Liver (tissue), 8 donors: ENCODE measurements at regions not wholly inside any gene's neighbourhood (a gene's known extent, or its start where the extent isn't known, plus 50 kb on each side); places are given as distances from the start of the nearest gene placed in this dataset.

ENCODE experiments used
- DNase-seq: peaks from one replicate; pipeline ENCODE4 v3.0.0-alpha.2; 2017; ENCODE audit warnings: low spot score
- H3K27ac ChIP-seq, 2 donors: one replicate each; pipeline ENCODE4 v1.7.0; 2013; ENCODE audit warnings: inconsistent platforms in 2 of 2, low read length in 2 of 2, control low read depth in 1 of 2, low read depth in 1 of 2, mild to moderate bottlenecking in 1 of 2
- H3K27me3 ChIP-seq, 4 donors: one replicate each; pipeline versions ENCODE4 v1.6.1 to v1.7.0; 2013; ENCODE audit warnings: low read length in 3 of 4, inconsistent platforms in 1 of 4, mild to moderate bottlenecking in 1 of 4, moderate library complexity in 1 of 4; ENCODE audit not compliant: control insufficient read depth in 4 of 4, insufficient read depth in 4 of 4
- H3K36me3 ChIP-seq, 4 donors: one replicate each; pipeline versions ENCODE4 v1.6.1 to v1.7.0; 2013; ENCODE audit warnings: low read length in 3 of 4, mild to moderate bottlenecking in 3 of 4, low read depth in 1 of 4, moderate library complexity in 1 of 4; ENCODE audit not compliant: control insufficient read depth in 4 of 4, insufficient read depth in 3 of 4
- H3K4me1 ChIP-seq, 4 donors: one replicate each; pipeline versions ENCODE4 v1.6.1 to v1.7.0; 2013; ENCODE audit warnings: low read length in 3 of 4, mild to moderate bottlenecking in 3 of 4, moderate library complexity in 1 of 4; ENCODE audit not compliant: control insufficient read depth in 4 of 4, insufficient read depth in 4 of 4
- H3K4me3 ChIP-seq, 3 donors: one replicate each; pipeline versions ENCODE4 v1.6.1 to v1.7.0; 2013; ENCODE audit warnings: low read length in 3 of 3, control low read depth in 1 of 3, low read depth in 1 of 3, mild to moderate bottlenecking in 1 of 3
- H3K9ac ChIP-seq, 2 donors: one replicate each; pipeline ENCODE4 v1.7.0; 2013; ENCODE audit warnings: low read length in 2 of 2, mild to moderate bottlenecking in 2 of 2, moderate library complexity in 2 of 2, control low read depth in 1 of 2, low read depth in 1 of 2
- H3K9me3 ChIP-seq, 4 donors: one replicate each; pipeline versions ENCODE4 v1.6.1 to v1.7.0; 2013; ENCODE audit warnings: low read length in 3 of 4; ENCODE audit not compliant: control insufficient read depth in 4 of 4
- ATF3 ChIP-seq: IDR thresholded peaks from 2 replicates; pipeline ENCODE4 v1.6.1; 2016; ENCODE audit warnings: antibody characterized with exemption
- CTCF ChIP-seq: fragments of 150-350 bp; IDR thresholded peaks from 2 replicates; pipeline ENCODE4 v1.5.1; 2017; ENCODE audit warnings: improper control_type of control experiment, low read depth, low read length; ENCODE audit not compliant: missing input control
- FOXA1 ChIP-seq: IDR thresholded peaks from 2 replicates; pipeline ENCODE4 v1.6.1; 2016; ENCODE audit warnings: antibody characterized with exemption
- FOXA2 ChIP-seq: IDR thresholded peaks from 2 replicates; pipeline ENCODE4 v1.6.1; 2016; ENCODE audit warnings: antibody characterized with exemption
- GABPA ChIP-seq, 2 donors: IDR thresholded peaks in 1 of 2; conservative IDR thresholded peaks in 1 of 2; 2 replicates each; pipeline ENCODE4 v1.6.1; 2016; ENCODE audit warnings: antibody characterized with exemption in 2 of 2, mild to moderate bottlenecking in 1 of 2, moderate library complexity in 1 of 2
- HNF4A ChIP-seq, 2 donors: conservative IDR thresholded peaks; 2 replicates each; pipeline ENCODE4 v1.6.1; 2016; ENCODE audit warnings: antibody characterized with exemption in 2 of 2, mild to moderate bottlenecking in 2 of 2
- JUND ChIP-seq, 2 donors: IDR thresholded peaks; 2 replicates each; pipeline ENCODE4 v1.6.1; 2016; ENCODE audit warnings: antibody characterized with exemption in 2 of 2
- MAX ChIP-seq: IDR thresholded peaks from 2 replicates; pipeline ENCODE4 v1.6.1; 2016; ENCODE audit warnings: antibody characterized with exemption
- RAD21 ChIP-seq, 2 donors: IDR thresholded peaks; 2 replicates each; pipeline ENCODE4 v1.6.1; 2016; ENCODE audit warnings: antibody characterized with exemption in 2 of 2, mild to moderate bottlenecking in 2 of 2
- SP1 ChIP-seq: IDR thresholded peaks from 2 replicates; pipeline ENCODE4 v1.6.1; 2018; ENCODE audit warnings: antibody characterized with exemption, mild to moderate bottlenecking
- YY1 ChIP-seq: IDR thresholded peaks from 2 replicates; pipeline ENCODE4 v1.6.1; 2016; ENCODE audit warnings: antibody characterized with exemption, mild to moderate bottlenecking
- WGBS: extraction: QIAGEN DNeasy Blood & Tissue Kit; methylation state at CpG from one replicate; pipeline ENCODE4 v1.1.7; 2013; 5-methylcytosine and 5-hydroxymethylcytosine counted together
- donor health status: healthy.
- donor health status: healthy.
- donor health status: healthy.
- donor health status: healthy.
- donor health status: healthy.

- TF ChIP-seq ATF3 (no peak), RAD21 (IDR thresholded peaks at IDR 0.05) (no peak), MAX (no peak), GABPA (IDR thresholded peaks at IDR 0.05 in 1 of 2, conservative IDR thresholded peaks at IDR 0.05 in 1 of 2) (no peak), CTCF (no peak)
Measured at GRCh38 chr1:221851336-221851735, 109.4 kb upstream of the DUSP10 start (continued).

- H3K36me3 ChIP-seq: no peaks in the 10 kb centered on the region
- no peaks in the 10 kb centered on the region for H3K27me3 ChIP-seq
- no peak overlapping the region for H3K4me3 ChIP-seq
- peaks cover 0 to 5% (median 2%) of the 10 kb centered on the region in 4 donors for H3K4me1 ChIP-seq
- TF ChIP-seq GABPA (IDR thresholded peaks at IDR 0.05 in 1 of 2, conservative IDR thresholded peaks at IDR 0.05 in 1 of 2) (no peak), SP1 (no peak), ATF3 (no peak), FOXA2 (no peak)
- no peaks in the 10 kb centered on the region for H3K9me3 ChIP-seq
- 89% methylated on average over 8 of the region's 8 CpGs for WGBS
- no peak overlapping the region for H3K9ac ChIP-seq
- DNase-seq: no peak
- H3K27ac ChIP-seq: no peak overlapping the region
Measured at GRCh38 chr1:221850470-221851187, 108.7 kb upstream of the DUSP10 start.

GRCh38 chr1:221849897-221850296, 108.0 kb upstream of the DUSP10 start:
- no peak for TF ChIP-seq CTCF
- no peak for TF ChIP-seq JUND (IDR thresholded peaks at IDR 0.05)
- TF ChIP-seq FOXA1: no peak
- no peak for TF ChIP-seq YY1
- no peak for TF ChIP-seq HNF4A (conservative IDR thresholded peaks at IDR 0.05)
- TF ChIP-seq SP1: no peak

More at GRCh38 chr1:221849897-221850296, 108.0 kb upstream of the DUSP10 start:
- Histone ChIP-seq H3K27ac (no peak overlapping the region), H3K27me3 (no peaks in the 10 kb centered on the region), H3K36me3 (no peaks in the 10 kb centered on the region), H3K9me3 (no peaks in the 10 kb centered on the region), H3K4me1 (peaks cover 0 to 5% (median 2%) of the 10 kb centered on the region in 4 donors), H3K4me3 (no peak overlapping the region), H3K9ac (no peak overlapping the region)
- DNase-seq: no peak
- 91% methylated on average over 2 of the region's 2 CpGs for WGBS
